ENCODE measurements at regions not wholly inside any gene's neighbourhood (a gene's known extent, or its start where the extent isn't known, plus 50 kb on each side); places are given as distances from the start of the nearest gene placed in this dataset.

DNA sequence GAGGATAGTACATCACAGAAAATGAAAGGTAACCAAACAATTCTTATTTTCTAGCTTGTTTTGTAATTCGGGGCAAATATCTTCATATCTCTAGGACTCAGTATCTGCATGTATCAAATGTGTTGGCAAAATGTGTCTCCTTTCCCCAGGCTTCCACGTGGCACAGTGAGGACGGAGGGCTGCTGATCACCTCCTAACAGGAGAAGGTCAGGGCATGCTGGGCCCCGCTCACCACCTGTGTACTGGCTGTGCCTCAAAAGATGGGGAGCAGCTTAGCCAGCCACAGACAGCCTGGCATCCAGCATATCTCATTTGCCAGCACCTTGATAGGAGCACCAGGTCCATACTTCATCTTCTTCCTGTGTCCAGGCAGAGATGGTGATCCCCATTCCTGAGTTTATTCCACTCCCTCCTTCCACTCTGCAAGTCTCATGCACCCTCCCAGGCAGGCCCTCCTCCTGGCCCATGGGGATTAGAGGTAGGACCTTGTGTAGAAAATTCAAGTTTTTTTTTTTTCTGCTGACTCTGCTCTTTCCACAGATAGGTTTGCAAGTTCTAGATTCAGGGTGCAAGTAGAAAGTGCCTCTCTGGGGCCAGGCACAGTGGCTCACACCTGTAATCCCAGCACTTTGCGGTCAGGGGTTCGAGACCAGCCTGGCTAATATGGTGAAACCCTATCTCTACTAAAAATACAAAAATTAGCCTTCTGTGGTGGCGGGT, 1639.0 kb upstream of the SLC10A2 start:
- no peak overlapping the region for H3K4me2 ChIP-seq (ENCODE audit: low read length)
- H3K4me1 ChIP-seq (ENCODE audit: low read length) = no peaks in the 10 kb centered on the region
- no peak overlapping the region for H3K4me3 ChIP-seq (ENCODE audit: low read length)
- no peaks in the 10 kb centered on the region for H4K20me1 ChIP-seq (ENCODE audit: insufficient read depth, low read length)
- no peak overlapping the region for H3K27ac ChIP-seq (ENCODE audit: low read length)
- H3K79me2 ChIP-seq (ENCODE audit: low read length) = no peaks in the 10 kb centered on the region
- no peaks in the 10 kb centered on the region for H3K9me3 ChIP-seq (ENCODE audit: insufficient read depth, low read length)
- H3K9ac ChIP-seq (ENCODE audit: low read length) = no peak overlapping the region
- TF ChIP-seq, protein P1, sequence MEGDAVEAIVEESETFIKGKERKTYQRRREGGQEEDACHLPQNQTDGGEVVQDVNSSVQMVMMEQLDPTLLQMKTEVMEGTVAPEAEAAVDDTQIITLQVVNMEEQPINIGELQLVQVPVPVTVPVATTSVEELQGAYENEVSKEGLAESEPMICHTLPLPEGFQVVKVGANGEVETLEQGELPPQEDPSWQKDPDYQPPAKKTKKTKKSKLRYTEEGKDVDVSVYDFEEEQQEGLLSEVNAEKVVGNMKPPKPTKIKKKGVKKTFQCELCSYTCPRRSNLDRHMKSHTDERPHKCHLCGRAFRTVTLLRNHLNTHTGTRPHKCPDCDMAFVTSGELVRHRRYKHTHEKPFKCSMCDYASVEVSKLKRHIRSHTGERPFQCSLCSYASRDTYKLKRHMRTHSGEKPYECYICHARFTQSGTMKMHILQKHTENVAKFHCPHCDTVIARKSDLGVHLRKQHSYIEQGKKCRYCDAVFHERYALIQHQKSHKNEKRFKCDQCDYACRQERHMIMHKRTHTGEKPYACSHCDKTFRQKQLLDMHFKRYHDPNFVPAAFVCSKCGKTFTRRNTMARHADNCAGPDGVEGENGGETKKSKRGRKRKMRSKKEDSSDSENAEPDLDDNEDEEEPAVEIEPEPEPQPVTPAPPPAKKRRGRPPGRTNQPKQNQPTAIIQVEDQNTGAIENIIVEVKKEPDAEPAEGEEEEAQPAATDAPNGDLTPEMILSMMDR (IDR thresholded peaks at IDR 0.05; ENCODE audit: low read depth, low read length) = no peak
- no peak overlapping the region for H2AFZ ChIP-seq (ENCODE audit: low read depth, low read length)
- no peaks in the 10 kb centered on the region for H3K36me3 ChIP-seq (replicated peaks; ENCODE audit: low read depth, low read length)
- no peaks in the 10 kb centered on the region for H3K27me3 ChIP-seq (ENCODE audit: low read depth, low read length)

DNA sequence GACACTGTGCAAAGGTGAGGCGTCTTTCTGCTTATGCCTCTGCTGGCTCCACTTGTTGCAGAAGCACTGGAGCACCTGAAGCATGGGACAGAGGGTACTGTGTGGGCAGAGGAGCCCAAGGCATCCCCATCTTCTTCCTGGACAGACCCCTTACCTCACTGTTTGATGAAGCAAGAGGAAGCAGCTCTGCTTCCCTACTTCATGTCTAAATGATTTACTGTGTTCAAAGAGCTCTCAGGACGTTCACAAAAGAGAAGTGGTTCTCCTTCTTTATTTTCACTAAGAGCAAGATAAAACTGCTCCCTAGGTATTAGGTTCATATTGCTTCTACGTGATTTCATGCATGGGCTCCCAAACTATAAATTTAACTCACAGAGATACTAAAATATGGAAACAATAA, 1635.4 kb upstream of the SLC10A2 start:
- TF ChIP-seq EZH2phosphoT487 (IDR thresholded peaks at IDR 0.05; ENCODE audit: low read depth) = no peak
- TF ChIP-seq, protein P1 (IDR thresholded peaks at IDR 0.05; ENCODE audit: low read depth, low read length) = no peak
- Histone ChIP-seq H3K27me3 (ENCODE audit: low read depth, low read length) (no peaks in the 10 kb centered on the region), H3K27ac (ENCODE audit: low read length) (no peak overlapping the region), H3K9me3 (ENCODE audit: insufficient read depth, low read length) (no peaks in the 10 kb centered on the region), H3K4me1 (ENCODE audit: low read length) (no peaks in the 10 kb centered on the region), H3K9ac (ENCODE audit: low read length) (no peak overlapping the region), H3K4me2 (ENCODE audit: low read length) (no peak overlapping the region), H3K4me3 (ENCODE audit: low read length) (no peak overlapping the region), H3K36me3 (replicated peaks; ENCODE audit: low read depth, low read length) (no peaks in the 10 kb centered on the region), H2AFZ (ENCODE audit: low read depth, low read length) (no peak overlapping the region), H4K20me1 (ENCODE audit: insufficient read depth, low read length) (no peaks in the 10 kb centered on the region), H3K79me2 (ENCODE audit: low read length) (no peaks in the 10 kb centered on the region)

DNA sequence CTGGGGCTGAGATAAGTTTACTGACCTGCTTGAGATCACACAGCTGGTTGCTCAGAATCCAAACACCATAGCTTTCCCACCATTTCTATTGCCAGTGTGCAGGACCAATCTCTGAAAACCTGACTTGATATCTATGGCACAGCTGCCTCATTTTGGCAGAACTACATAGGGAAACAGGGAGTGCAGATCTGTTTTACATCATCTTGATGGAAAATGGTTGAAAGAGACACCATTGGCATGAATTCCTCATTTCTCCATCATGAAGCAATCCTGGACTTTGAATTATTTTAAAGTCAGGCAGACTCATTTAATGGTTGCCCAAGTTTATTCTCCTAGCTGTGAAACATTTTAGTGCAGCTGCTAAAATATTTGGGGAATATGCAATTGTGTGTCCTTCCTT, 1628.2 kb upstream of the SLC10A2 start:
- no peaks in the 10 kb centered on the region for H3K36me3 ChIP-seq (replicated peaks; ENCODE audit: low read depth, low read length)
- no peaks in the 10 kb centered on the region for H4K20me1 ChIP-seq (ENCODE audit: insufficient read depth, low read length)
- H3K9me3 ChIP-seq (ENCODE audit: insufficient read depth, low read length) = no peaks in the 10 kb centered on the region
- H3K79me2 ChIP-seq (ENCODE audit: low read length) = no peaks in the 10 kb centered on the region
- no peak overlapping the region for H3K4me2 ChIP-seq (ENCODE audit: low read length)
- no peak overlapping the region for H3K27ac ChIP-seq (ENCODE audit: low read length)
- H3K27me3 ChIP-seq (ENCODE audit: low read depth, low read length) = no peaks in the 10 kb centered on the region
- H2AFZ ChIP-seq (ENCODE audit: low read depth, low read length) = no peak overlapping the region
- no peaks in the 10 kb centered on the region for H3K4me1 ChIP-seq (ENCODE audit: low read length)
- H3K9ac ChIP-seq (ENCODE audit: low read length) = no peak overlapping the region
- TF ChIP-seq, protein P1 (IDR thresholded peaks at IDR 0.05; ENCODE audit: low read depth, low read length) = no peak
- TF ChIP-seq EZH2phosphoT487 (IDR thresholded peaks at IDR 0.05; ENCODE audit: low read depth) = no peak
- H3K4me3 ChIP-seq (ENCODE audit: low read length) = no peak overlapping the region

DNA sequence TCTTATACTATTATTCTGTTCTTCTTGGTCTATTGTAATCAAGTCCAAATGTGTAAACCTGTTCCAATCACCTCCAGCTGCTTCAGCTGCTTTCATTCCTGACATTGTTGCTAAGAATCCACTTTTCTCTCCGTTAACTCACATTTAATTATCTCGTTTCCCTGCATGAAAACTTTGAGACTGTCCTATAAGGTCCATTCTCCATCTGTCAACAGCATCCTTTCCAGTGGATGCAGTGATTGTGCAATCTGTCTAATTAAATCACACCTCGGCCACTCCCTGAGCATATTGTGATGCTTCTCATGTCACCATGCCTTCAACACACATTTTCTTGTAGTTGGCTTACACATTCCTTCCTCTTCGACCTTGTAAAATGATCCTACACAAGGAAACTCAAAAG, 1626.9 kb upstream of the SLC10A2 start:
- TF ChIP-seq EZH2phosphoT487 (IDR thresholded peaks at IDR 0.05; ENCODE audit: low read depth) = no peak
- TF ChIP-seq, protein P1 (IDR thresholded peaks at IDR 0.05; ENCODE audit: low read depth, low read length) = no peak
- H4K20me1 ChIP-seq (ENCODE audit: insufficient read depth, low read length) = no peaks in the 10 kb centered on the region
- no peaks in the 10 kb centered on the region for H3K9me3 ChIP-seq (ENCODE audit: insufficient read depth, low read length)
- no peak overlapping the region for H3K4me3 ChIP-seq (ENCODE audit: low read length)
- no peak overlapping the region for H2AFZ ChIP-seq (ENCODE audit: low read depth, low read length)
- H3K27me3 ChIP-seq (ENCODE audit: low read depth, low read length) = no peaks in the 10 kb centered on the region
- no peaks in the 10 kb centered on the region for H3K4me1 ChIP-seq (ENCODE audit: low read length)
- no peak overlapping the region for H3K27ac ChIP-seq (ENCODE audit: low read length)
- H3K79me2 ChIP-seq (ENCODE audit: low read length) = no peaks in the 10 kb centered on the region
- H3K4me2 ChIP-seq (ENCODE audit: low read length) = no peak overlapping the region
- no peaks in the 10 kb centered on the region for H3K36me3 ChIP-seq (replicated peaks; ENCODE audit: low read depth, low read length)
- H3K9ac ChIP-seq (ENCODE audit: low read length) = no peak overlapping the region

Measured in OCI-LY3 (cell line).